ENCODE measurements at regions not wholly inside any gene's neighbourhood (a gene's known extent, or its start where the extent isn't known, plus 50 kb on each side); places are given as distances from the start of the nearest gene placed in this dataset.

GRCh38 chr13:110773480-110773879 lies 60.0 kb downstream of the ING1 start:
- DNase-seq = no peak

- DNase-seq = no peak
Measured at GRCh38 chr13:110774051-110774450, 60.6 kb downstream of the ING1 start.

GRCh38 chr13:110774490-110774889 lies 61.0 kb downstream of the ING1 start:
- DNase-seq = no peak

GRCh38 chr13:110775576-110775975 lies 62.1 kb downstream of the ING1 start:
- DNase-seq = no peak

- DNase-seq = no peak
Measured at GRCh38 chr13:110777251-110777820, 63.8 kb downstream of the ING1 start.

- no peak for DNase-seq
Measured at GRCh38 chr13:110779022-110779421, 65.5 kb downstream of the ING1 start.

GRCh38 chr13:110780422-110780821 lies 66.9 kb downstream of the ING1 start:
- DNase-seq = no peak

- DNase-seq = no peak
Measured at GRCh38 chr13:110782185-110782584, 68.7 kb downstream of the ING1 start.

GRCh38 chr13:110784704-110785103 lies 71.2 kb downstream of the ING1 start:
- no peak for DNase-seq

GRCh38 chr13:110788778-110789177 lies 75.3 kb downstream of the ING1 start:
- DNase-seq = no peak

GRCh38 chr13:110789871-110790270 lies 76.4 kb downstream of the ING1 start:
- no peak for DNase-seq

GRCh38 chr13:110790371-110790770 lies 76.9 kb downstream of the ING1 start:
- no peak for DNase-seq

GRCh38 chr13:110794209-110794608 lies 80.7 kb downstream of the ING1 start:
- no peak for DNase-seq

GRCh38 chr13:110797230-110797877 lies 83.9 kb downstream of the ING1 start:
- no peak for DNase-seq

- no peak for DNase-seq
Measured at GRCh38 chr13:110798081-110798994, 84.8 kb downstream of the ING1 start.

GRCh38 chr13:110799246-110800236 lies 86.0 kb downstream of the ING1 start:
- no peak for DNase-seq

- no peak for DNase-seq
Measured at GRCh38 chr13:110801044-110801443, 87.5 kb downstream of the ING1 start.

- no peak for DNase-seq
Measured at GRCh38 chr13:110802260-110802659, 88.8 kb downstream of the ING1 start.

GRCh38 chr13:110806636-110807035 lies 93.1 kb downstream of the ING1 start:
- DNase-seq = no peak

- DNase-seq = no peak
Measured at GRCh38 chr13:110807546-110807945, 94.0 kb downstream of the ING1 start.

- DNase-seq = no peak
Measured at GRCh38 chr13:110808138-110808537, 94.6 kb downstream of the ING1 start.

- DNase-seq = no peak
Measured at GRCh38 chr13:110809871-110810486, 96.5 kb downstream of the ING1 start.

Data from stimulated activated CD4-positive, alpha-beta T cell treated with anti-CD3 and anti-CD28 coated beads, Interleukin-1b, Interleukin-23, amount 100 ng/mL, for 48 hours (primary cell).